ENCODE measurements at regions not wholly inside any gene's neighbourhood (a gene's known extent, or its start where the extent isn't known, plus 50 kb on each side); places are given as distances from the start of the nearest gene placed in this dataset.

DNA sequence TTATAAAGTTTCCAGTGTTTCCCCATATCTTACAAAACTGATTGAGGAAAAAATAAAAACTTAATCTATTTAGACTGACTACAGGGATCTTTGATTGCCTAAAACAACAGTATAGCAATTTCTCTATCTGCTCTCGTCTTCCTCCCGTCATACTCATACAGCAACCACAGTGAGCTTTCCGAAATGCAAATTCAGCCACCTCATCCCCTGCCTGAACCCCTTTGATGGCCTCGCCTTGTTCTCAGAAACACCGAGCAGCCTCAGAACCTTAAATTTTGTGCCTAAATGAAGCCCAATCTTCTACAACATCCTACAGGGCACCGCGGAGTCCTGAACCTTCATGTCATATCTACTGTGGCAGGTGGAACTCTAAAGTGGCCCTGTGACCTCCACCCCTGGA, 223.7 kb upstream of the TMEM132C start:
- Histone ChIP-seq H3K4me3 (ENCODE audit: severe bottlenecking) (no peak overlapping the region), H3K36me3 (ENCODE audit: low read depth) (no peaks in the 10 kb centered on the region), H3K27ac (ENCODE audit: poor library complexity, severe bottlenecking) (no peak overlapping the region), H3K4me1 (ENCODE audit: insufficient read depth, poor library complexity, severe bottlenecking) (no peaks in the 10 kb centered on the region), H3K9me3 (ENCODE audit: severe bottlenecking) (no peaks in the 10 kb centered on the region), H3K27me3 (ENCODE audit: insufficient read depth, poor library complexity, severe bottlenecking) (no peaks in the 10 kb centered on the region)
- no peak for DNase-seq (ENCODE audit: low spot score)
- ATAC-seq (ENCODE audit: low read depth) = no peak
- TF ChIP-seq, protein P1, sequence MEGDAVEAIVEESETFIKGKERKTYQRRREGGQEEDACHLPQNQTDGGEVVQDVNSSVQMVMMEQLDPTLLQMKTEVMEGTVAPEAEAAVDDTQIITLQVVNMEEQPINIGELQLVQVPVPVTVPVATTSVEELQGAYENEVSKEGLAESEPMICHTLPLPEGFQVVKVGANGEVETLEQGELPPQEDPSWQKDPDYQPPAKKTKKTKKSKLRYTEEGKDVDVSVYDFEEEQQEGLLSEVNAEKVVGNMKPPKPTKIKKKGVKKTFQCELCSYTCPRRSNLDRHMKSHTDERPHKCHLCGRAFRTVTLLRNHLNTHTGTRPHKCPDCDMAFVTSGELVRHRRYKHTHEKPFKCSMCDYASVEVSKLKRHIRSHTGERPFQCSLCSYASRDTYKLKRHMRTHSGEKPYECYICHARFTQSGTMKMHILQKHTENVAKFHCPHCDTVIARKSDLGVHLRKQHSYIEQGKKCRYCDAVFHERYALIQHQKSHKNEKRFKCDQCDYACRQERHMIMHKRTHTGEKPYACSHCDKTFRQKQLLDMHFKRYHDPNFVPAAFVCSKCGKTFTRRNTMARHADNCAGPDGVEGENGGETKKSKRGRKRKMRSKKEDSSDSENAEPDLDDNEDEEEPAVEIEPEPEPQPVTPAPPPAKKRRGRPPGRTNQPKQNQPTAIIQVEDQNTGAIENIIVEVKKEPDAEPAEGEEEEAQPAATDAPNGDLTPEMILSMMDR (IDR thresholded peaks at IDR 0.05; ENCODE audit: poor library complexity, severe bottlenecking) = no peak

DNA sequence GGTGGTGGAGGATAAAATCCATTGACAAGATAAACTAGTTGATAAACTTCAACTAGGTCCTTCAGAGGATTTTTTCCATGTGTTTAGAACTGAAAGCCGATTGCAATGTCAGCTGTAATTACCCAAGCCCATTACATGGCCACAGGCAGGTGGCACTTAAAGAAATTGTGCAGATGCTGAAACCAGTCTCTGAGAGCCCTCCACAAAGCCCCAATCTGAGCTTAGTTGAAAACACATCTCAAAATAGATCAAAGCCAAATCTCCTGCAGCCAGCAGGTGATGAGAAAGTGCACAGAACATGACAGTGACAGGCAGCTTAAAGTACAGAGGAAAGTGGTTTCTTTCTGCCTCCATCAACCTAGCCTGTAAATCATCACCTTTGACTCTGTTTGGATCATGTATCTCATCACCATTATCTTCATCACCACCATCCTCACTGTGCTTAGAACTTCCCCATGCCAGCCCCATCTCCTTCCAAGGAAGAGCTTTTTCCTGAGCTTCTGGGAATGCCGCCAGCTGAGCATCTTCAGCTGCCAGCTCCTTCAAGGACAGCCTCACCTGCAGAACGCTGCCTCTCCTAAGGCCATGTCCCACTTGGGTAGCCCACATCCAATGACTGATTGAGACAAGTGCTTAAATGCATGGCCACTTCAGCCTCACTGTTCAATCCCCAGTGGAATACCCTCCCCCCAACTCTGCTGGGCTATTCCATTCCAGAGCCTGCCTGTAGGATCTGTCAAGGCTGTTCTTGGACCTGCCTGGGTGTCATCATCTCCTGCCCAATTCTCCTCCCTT, 219.5 kb upstream of the TMEM132C start:
- Histone ChIP-seq H3K27ac (ENCODE audit: poor library complexity, severe bottlenecking) (no peak overlapping the region), H3K9me3 (ENCODE audit: severe bottlenecking) (no peaks in the 10 kb centered on the region), H3K4me1 (ENCODE audit: insufficient read depth, poor library complexity, severe bottlenecking) (no peaks in the 10 kb centered on the region), H3K36me3 (ENCODE audit: low read depth) (no peaks in the 10 kb centered on the region), H3K4me3 (ENCODE audit: severe bottlenecking) (no peak overlapping the region), H3K27me3 (ENCODE audit: insufficient read depth, poor library complexity, severe bottlenecking) (no peaks in the 10 kb centered on the region)
- ATAC-seq (ENCODE audit: low read depth) (no peak), DNase-seq (ENCODE audit: low spot score) (no peak)
- TF ChIP-seq, protein P1 (IDR thresholded peaks at IDR 0.05; ENCODE audit: poor library complexity, severe bottlenecking) = no peak

DNA sequence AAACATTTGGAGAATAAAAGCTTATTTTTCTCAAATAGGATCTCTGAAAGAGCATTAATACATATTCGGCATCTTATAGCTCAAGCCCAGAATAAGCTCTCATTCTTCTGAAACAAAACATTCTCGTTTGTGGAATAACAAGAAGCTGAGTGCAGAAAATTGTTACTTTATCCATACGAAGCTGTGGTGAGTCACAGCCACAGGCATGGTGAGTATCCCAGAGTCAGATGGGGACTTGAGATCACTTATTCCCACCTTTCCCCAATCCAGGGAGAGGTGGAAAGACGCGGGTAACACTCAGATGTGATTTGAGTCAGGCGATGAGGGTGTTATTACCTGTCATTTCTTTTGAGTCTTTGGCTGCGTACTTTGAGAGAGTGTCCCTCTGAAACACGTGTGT, 214.6 kb upstream of the TMEM132C start:
- ATAC-seq (ENCODE audit: low read depth) = no peak
- TF ChIP-seq, protein P1 (IDR thresholded peaks at IDR 0.05; ENCODE audit: poor library complexity, severe bottlenecking) = no peak
- no peak overlapping the region for H3K27ac ChIP-seq (ENCODE audit: poor library complexity, severe bottlenecking)

DNA sequence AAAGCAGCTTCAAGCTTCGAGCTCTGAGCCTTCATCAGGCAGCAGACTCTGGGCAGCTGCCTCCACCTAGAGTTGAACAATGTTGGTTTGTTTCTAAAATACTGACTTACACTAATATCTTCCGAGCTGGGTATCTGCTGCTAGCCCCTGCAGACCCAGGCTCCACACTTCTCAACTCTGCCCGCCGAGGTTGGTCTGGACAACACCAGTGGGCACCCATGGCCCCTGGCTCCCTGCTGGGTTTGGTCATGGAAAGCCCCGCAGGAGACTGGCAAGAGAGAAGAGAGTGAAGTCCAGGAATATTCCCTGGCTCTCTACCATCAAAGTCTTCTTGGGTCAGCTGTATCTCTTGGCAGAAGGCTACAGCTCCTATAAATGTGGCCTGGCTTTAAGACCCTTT, 214.2 kb upstream of the TMEM132C start:
- H3K27me3 ChIP-seq (ENCODE audit: insufficient read depth, poor library complexity, severe bottlenecking) = no peaks in the 10 kb centered on the region
- ATAC-seq (ENCODE audit: low read depth) (no peak), DNase-seq (ENCODE audit: low spot score) (no peak)
- H3K9me3 ChIP-seq (ENCODE audit: severe bottlenecking) = no peaks in the 10 kb centered on the region
- TF ChIP-seq, protein P1 (IDR thresholded peaks at IDR 0.05; ENCODE audit: poor library complexity, severe bottlenecking) = no peak
- no peaks in the 10 kb centered on the region for H3K36me3 ChIP-seq (ENCODE audit: low read depth)
- no peak overlapping the region for H3K4me3 ChIP-seq (ENCODE audit: severe bottlenecking)
- H3K27ac ChIP-seq (ENCODE audit: poor library complexity, severe bottlenecking) = no peak overlapping the region
- H3K4me1 ChIP-seq (ENCODE audit: insufficient read depth, poor library complexity, severe bottlenecking) = no peaks in the 10 kb centered on the region

More for the DNA sequence above, 214.6 kb upstream of the TMEM132C start:
- Histone ChIP-seq H3K36me3 (ENCODE audit: low read depth) (no peaks in the 10 kb centered on the region), H3K27me3 (ENCODE audit: insufficient read depth, poor library complexity, severe bottlenecking) (no peaks in the 10 kb centered on the region), H3K9me3 (ENCODE audit: severe bottlenecking) (no peaks in the 10 kb centered on the region), H3K4me3 (ENCODE audit: severe bottlenecking) (no peak overlapping the region), H3K4me1 (ENCODE audit: insufficient read depth, poor library complexity, severe bottlenecking) (no peaks in the 10 kb centered on the region)
- DNase-seq (ENCODE audit: low spot score) = no peak

DNA sequence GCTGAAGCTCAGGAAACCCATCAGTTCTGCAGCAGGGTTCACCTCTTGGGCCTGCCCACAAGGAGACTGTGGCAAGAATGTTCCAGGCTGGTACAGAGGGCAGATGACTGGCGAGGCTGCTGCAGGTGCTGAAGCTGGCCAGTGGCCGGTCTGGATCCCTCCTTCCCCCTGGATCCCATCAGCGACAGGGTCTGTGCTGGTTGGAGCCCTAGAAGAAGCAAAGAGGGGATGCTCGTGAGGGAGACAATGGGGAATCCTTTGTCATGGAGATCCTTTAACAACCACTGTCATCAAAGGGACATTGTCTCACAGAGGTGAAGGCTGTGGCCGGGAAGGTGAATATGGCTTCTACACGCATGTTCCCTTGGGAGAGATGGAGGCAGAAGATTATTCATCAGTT, 211.4 kb upstream of the TMEM132C start:
- no peak for DNase-seq (ENCODE audit: low spot score)
- TF ChIP-seq, protein P1 (IDR thresholded peaks at IDR 0.05; ENCODE audit: poor library complexity, severe bottlenecking) = no peak

More for the DNA sequence above, 211.4 kb upstream of the TMEM132C start:
- Histone ChIP-seq H3K27ac (ENCODE audit: poor library complexity, severe bottlenecking) (no peak overlapping the region), H3K4me1 (ENCODE audit: insufficient read depth, poor library complexity, severe bottlenecking) (no peaks in the 10 kb centered on the region), H3K36me3 (ENCODE audit: low read depth) (no peaks in the 10 kb centered on the region), H3K27me3 (ENCODE audit: insufficient read depth, poor library complexity, severe bottlenecking) (no peaks in the 10 kb centered on the region), H3K9me3 (ENCODE audit: severe bottlenecking) (no peaks in the 10 kb centered on the region), H3K4me3 (ENCODE audit: severe bottlenecking) (no peak overlapping the region)
- ATAC-seq (ENCODE audit: low read depth) = no peak
